Peyer's patch (tissue), 4 donors: ENCODE measurements at regions not wholly inside any gene's neighbourhood (a gene's known extent, or its start where the extent isn't known, plus 50 kb on each side); places are given as distances from the start of the nearest gene placed in this dataset.

Source experiments
- DNase-seq, 3 donors: peaks; one replicate each; pipeline ENCODE4 v3.0.0-alpha.2; 2017 to 2019
- H3K27ac ChIP-seq, 4 donors: fragments of 200-600 bp; sonication (generic); one replicate each; pipeline ENCODE4 v1.5.1; 2016 to 2019
- H3K27me3 ChIP-seq, 2 donors: fragments of 200-600 bp; sonication (generic); one replicate each; pipeline ENCODE4 v1.5.1; 2019
- H3K36me3 ChIP-seq, 3 donors: fragments of 200-600 bp; sonication (generic); one replicate each; pipeline ENCODE4 v1.5.1; 2016 to 2019
- H3K4me1 ChIP-seq, 4 donors: fragments of 200-600 bp; sonication (generic); one replicate each; pipeline ENCODE4 v1.5.1; 2016 to 2019
- H3K4me3 ChIP-seq, 4 donors: fragments of 200-600 bp; sonication (generic); 1 replicate in 3 of 4; 2 replicates in 1 of 4; pipeline ENCODE4 v1.5.1; 2016 to 2019; ENCODE audit warnings: mild to moderate bottlenecking in 1 of 4
- H3K9me3 ChIP-seq, 4 donors: fragments of 200-600 bp; sonication (generic); one replicate each; pipeline ENCODE4 v1.5.1; 2016 to 2019; ENCODE audit warnings: mild to moderate bottlenecking in 1 of 4
- POLR2A ChIP-seq, 2 donors: fragments of 450-650 bp; IDR thresholded peaks; one replicate each; pipeline ENCODE4 v1.5.1; 2017; ENCODE audit warnings: antibody characterized with exemption in 2 of 2, mild to moderate bottlenecking in 2 of 2, moderate library complexity in 2 of 2
- TF ChIP-seq, protein P1 (sequence below), 6 experiments: fragments of 450-650 bp in 4 of 6; fragments of 200-600 bp in 2 of 6; sonication (generic) in 1 of 6; IDR thresholded peaks; one replicate each; pipeline ENCODE4 v1.5.1; 2017 to 2019; ENCODE audit warnings: antibody characterized with exemption in 6 of 6, mild to moderate bottlenecking in 3 of 6, moderate library complexity in 1 of 6

DNA sequence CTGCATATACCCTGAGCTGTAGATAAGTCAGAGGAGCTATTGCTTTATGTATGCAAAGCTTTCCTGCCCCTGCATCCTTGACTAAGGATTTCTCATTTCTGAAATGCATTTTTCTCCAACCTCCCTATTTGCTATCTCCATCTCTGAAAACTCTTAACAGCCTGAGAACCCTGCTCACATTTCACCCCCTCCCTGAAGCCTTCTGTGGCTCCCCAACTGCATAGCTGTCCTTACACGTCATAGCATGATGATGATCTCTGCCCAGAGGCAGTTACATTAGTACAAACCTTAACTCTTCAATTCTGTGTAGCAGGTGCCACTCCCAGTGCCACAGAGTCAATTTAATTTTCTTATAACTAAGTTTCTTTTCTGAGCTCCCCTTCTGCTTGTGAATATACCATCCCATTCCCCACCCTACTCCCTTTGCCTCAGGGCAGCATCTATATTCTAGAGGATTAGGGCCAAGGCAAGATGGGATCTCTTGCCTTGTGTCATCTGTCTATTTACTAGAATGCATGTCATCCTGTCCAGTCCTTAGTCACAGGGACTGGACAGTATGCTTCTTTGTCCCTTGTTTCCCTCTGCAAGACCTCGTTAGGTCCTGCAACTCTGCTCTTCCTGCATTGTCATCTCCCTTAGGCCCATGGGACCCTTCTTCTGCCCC, 149.7 kb upstream of the SPRY4 start:
- Histone ChIP-seq H3K4me3 (no peak overlapping the region), H3K27ac (no peak overlapping the region), H3K9me3 (no peaks in the 10 kb centered on the region), H3K4me1 (no peaks in the 10 kb centered on the region), H3K27me3 (no peaks in the 10 kb centered on the region), H3K36me3 (no peaks in the 10 kb centered on the region)
- DNase-seq: no peak
- TF ChIP-seq, protein P1, sequence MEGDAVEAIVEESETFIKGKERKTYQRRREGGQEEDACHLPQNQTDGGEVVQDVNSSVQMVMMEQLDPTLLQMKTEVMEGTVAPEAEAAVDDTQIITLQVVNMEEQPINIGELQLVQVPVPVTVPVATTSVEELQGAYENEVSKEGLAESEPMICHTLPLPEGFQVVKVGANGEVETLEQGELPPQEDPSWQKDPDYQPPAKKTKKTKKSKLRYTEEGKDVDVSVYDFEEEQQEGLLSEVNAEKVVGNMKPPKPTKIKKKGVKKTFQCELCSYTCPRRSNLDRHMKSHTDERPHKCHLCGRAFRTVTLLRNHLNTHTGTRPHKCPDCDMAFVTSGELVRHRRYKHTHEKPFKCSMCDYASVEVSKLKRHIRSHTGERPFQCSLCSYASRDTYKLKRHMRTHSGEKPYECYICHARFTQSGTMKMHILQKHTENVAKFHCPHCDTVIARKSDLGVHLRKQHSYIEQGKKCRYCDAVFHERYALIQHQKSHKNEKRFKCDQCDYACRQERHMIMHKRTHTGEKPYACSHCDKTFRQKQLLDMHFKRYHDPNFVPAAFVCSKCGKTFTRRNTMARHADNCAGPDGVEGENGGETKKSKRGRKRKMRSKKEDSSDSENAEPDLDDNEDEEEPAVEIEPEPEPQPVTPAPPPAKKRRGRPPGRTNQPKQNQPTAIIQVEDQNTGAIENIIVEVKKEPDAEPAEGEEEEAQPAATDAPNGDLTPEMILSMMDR (IDR thresholded peaks at IDR 0.05): no peak
- no peak for TF ChIP-seq POLR2A (IDR thresholded peaks at IDR 0.05)

DNA sequence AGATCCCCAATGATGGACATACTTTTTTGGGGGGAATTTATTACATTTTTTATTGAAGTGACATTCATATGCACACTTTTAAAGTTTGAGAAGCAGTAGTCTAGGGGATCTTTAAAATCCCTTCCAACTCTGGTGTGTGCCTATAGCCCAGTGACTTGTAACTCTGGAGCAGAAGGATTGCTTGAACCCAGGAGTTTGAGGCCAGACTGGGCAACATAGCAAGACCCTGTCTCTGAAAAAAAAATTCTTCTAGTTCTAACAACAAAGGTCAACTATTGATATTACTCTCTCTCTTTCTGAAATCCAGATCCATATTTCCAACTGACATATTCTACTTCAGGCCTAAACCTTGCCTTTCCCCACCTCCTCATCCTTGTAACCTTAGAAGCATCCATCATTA, 148.2 kb upstream of the SPRY4 start:
- no peak overlapping the region for H3K27ac ChIP-seq
- no peak overlapping the region for H3K4me3 ChIP-seq
- TF ChIP-seq, protein P1 (IDR thresholded peaks at IDR 0.05): no peak
- no peak for TF ChIP-seq POLR2A (IDR thresholded peaks at IDR 0.05)

DNA sequence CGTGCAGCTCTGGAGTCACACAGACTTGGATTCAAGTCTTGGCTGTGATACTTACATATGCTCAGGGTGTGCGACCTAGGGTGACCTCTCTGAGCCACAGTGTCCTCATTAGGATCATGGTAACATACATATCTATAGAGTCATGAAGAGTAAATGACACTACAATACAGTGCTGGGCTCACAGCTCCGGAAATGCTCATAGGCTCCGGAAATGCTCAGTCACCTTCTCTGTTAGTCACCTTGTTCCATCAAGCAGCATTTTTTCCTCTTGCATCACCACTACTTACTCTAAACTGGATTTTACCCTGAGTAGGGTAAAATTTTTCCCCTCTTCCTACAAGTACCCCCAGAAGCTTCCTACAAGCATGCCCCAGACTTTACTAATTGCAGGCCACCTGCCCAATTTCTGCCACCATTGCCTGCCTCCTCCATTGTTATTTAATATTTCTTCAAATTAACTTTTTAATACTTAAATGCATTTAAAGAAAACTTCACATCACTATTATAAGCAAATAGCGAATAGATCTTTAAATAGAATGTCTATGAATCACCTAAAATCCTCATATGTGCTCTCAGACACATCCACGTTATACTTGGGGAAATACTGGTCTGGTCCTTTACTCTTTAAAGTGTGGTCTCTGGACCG, 147.6 kb upstream of the SPRY4 start:
- Histone ChIP-seq H3K4me1 (no peaks in the 10 kb centered on the region), H3K4me3 (no peak overlapping the region), H3K27me3 (no peaks in the 10 kb centered on the region), H3K27ac (no peak overlapping the region), H3K36me3 (no peaks in the 10 kb centered on the region), H3K9me3 (no peaks in the 10 kb centered on the region)
- peak in 1 of 3 donors; percentile 49 for DNase-seq
- no peak for TF ChIP-seq POLR2A (IDR thresholded peaks at IDR 0.05)
- TF ChIP-seq, protein P1 (IDR thresholded peaks at IDR 0.05): no peak

More for the DNA sequence above, 148.2 kb upstream of the SPRY4 start:
- no peaks in the 10 kb centered on the region for H3K4me1 ChIP-seq
- DNase-seq: no peak
- no peaks in the 10 kb centered on the region for H3K27me3 ChIP-seq
- H3K9me3 ChIP-seq: no peaks in the 10 kb centered on the region
- no peaks in the 10 kb centered on the region for H3K36me3 ChIP-seq

DNA sequence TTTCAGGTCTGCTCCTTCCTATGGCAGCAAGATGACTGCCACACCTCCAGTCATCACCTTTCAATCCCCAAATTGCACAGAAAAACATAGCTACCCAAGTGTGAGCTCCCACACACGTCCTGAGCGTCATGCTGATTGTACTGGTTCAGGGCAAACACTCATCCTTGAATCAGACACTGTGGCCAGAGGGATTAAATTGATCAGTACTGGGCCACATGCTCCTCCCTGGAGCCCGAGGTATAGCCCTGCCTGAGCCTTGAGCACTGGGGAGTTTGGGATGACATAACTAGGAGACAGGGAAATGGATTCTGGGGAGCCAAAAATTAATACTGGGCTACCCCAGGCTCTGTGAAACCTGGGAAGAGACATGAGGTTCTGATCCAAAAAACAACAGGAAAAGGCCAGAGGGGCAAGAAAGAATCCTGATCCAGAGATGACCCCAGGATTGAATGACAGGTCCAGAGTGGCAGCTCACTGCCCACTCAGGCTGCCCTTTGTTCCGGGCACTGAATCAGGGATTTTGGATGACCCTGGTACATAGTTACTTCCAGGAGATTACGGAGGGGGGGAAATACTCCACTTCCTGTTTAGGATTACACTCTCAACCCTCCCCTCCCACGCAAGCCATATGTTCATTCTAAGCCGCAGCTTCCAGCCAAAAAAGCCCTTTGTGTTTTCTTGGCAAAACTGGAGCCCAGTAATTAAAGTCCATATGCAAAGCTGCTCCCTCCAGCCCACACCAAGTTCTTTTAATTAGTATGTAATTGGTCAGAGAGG, 141.6 kb upstream of the SPRY4 start:
- no peak for TF ChIP-seq POLR2A (IDR thresholded peaks at IDR 0.05)
- TF ChIP-seq, protein P1 (IDR thresholded peaks at IDR 0.05): no peak
- no peaks in the 10 kb centered on the region for H3K9me3 ChIP-seq
- no peak overlapping the region for H3K4me3 ChIP-seq
- no peak overlapping the region for H3K27ac ChIP-seq
- no peaks in the 10 kb centered on the region for H3K27me3 ChIP-seq
- H3K36me3 ChIP-seq: no peaks in the 10 kb centered on the region
- no peaks in the 10 kb centered on the region for H3K4me1 ChIP-seq
- no peak for DNase-seq

DNA sequence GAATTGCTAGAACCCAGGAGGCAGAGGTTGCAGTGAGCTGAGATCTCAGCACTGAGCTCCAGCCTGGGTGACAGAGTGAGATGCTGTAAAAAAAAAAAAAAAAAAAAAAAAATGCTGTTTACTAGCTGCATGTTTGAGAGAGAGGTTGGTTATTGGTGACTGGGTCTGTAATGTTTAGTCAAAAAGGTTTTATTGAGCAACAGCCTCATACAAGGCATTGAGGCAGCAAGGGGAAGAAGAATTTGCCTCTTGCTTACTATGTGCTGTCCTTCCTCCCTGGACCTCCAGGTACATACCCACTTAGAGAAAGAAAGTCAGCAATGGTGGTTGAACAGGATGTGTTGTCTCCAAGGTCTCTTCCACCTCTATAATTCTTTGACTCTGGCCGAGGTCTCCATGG, 140.7 kb upstream of the SPRY4 start:
- Histone ChIP-seq H3K27ac (no peak overlapping the region), H3K4me3 (no peak overlapping the region), H3K27me3 (no peaks in the 10 kb centered on the region), H3K9me3 (no peaks in the 10 kb centered on the region), H3K36me3 (no peaks in the 10 kb centered on the region), H3K4me1 (no peaks in the 10 kb centered on the region)
- TF ChIP-seq POLR2A (IDR thresholded peaks at IDR 0.05): no peak
- TF ChIP-seq, protein P1 (IDR thresholded peaks at IDR 0.05): no peak
- no peak for DNase-seq
